IPS DF 6.9 (cell line): ENCODE measurements at regions not wholly inside any gene's neighbourhood (a gene's known extent, or its start where the extent isn't known, plus 50 kb on each side); places are given as distances from the start of the nearest gene placed in this dataset.

ENCODE experiments used
- DNase-seq: peaks from one replicate; pipeline ENCODE4 v3.0.0-alpha.2; 2013; ENCODE audit warnings: low read depth, low spot score
- H3K27ac ChIP-seq: one replicate; pipeline ENCODE4 v1.5.1; 2013; ENCODE audit warnings: low read length, control low read depth
- H3K27me3 ChIP-seq: 2 replicates; pipeline ENCODE4 v1.6.1; 2013; ENCODE audit warnings: mild to moderate bottlenecking, low read length; ENCODE audit not compliant: control insufficient read depth, insufficient read depth
- H3K36me3 ChIP-seq: 2 replicates; pipeline ENCODE4 v1.6.1; 2013; ENCODE audit warnings: low read length; ENCODE audit not compliant: control insufficient read depth, insufficient read depth
- H3K4me1 ChIP-seq: 2 replicates; pipeline ENCODE4 v1.6.1; 2013; ENCODE audit warnings: low read length; ENCODE audit not compliant: control insufficient read depth, insufficient read depth
- H3K4me3 ChIP-seq: 2 replicates; pipeline ENCODE4 v1.5.1; 2013; ENCODE audit warnings: mild to moderate bottlenecking, low read length
- H3K9me3 ChIP-seq: 2 replicates; pipeline ENCODE4 v1.6.1; 2013; ENCODE audit warnings: low read length, inconsistent platforms; ENCODE audit not compliant: control insufficient read depth, insufficient read depth
- WGBS: extraction: QIAGEN DNeasy Blood & Tissue Kit; methylation state at CpG from one replicate; pipeline ENCODE4 v1.1.7; 2013; ENCODE audit warnings: mixed read lengths, missing lambda C conversion rate; ENCODE audit not compliant: insufficient read length, insufficient coverage; 5-methylcytosine and 5-hydroxymethylcytosine counted together

DNA sequence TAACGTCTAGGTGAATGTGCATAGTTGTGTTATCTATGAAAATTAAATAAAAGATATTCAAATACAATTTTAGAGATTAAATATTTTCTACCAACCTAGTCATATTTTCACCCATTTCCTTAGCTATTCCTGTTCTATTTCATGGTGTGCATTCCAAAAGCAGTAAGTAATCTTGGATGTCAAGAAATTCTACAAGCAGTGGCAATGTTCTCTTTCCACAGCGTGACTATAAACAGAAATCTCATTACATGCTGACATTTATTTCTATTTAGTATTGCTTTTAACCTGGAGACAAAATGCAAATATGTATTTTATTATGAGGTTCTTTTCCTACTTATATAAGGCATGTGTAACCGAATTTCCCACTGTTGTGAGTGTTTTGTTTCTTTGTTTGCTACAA, 510.0 kb downstream of the ACTL7B start:
- Histone ChIP-seq H3K27me3 (no peaks in the 10 kb centered on the region), H3K9me3 (no peaks in the 10 kb centered on the region), H3K36me3 (no peaks in the 10 kb centered on the region), H3K27ac (no peak overlapping the region), H3K4me3 (no peak overlapping the region), H3K4me1 (no peaks in the 10 kb centered on the region)
- no peak for DNase-seq
- WGBS = no CpG with 5 or more reads among the region's 3 CpGs

DNA sequence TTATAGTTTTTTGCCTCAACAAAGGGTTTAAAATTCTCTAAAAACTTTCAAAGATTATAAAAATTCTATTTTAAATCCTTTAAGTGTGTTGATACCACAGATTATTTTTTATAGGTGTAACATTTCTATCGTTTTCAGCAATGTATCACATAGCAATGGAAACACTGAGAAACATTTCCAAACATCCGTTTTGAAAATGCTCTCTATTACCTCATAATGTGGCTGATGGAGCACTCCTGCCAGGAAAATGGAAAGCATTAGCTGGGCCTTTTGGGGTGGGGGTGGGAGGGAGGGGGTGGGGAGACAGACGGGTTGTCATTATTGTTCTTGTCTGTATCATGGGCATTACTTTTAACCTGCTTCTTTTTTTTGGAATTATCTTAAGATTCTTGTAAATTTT, 516.5 kb downstream of the ACTL7B start:
- H3K27me3 ChIP-seq = no peaks in the 10 kb centered on the region
- WGBS = no CpG with 5 or more reads among the region's 3 CpGs

DNA sequence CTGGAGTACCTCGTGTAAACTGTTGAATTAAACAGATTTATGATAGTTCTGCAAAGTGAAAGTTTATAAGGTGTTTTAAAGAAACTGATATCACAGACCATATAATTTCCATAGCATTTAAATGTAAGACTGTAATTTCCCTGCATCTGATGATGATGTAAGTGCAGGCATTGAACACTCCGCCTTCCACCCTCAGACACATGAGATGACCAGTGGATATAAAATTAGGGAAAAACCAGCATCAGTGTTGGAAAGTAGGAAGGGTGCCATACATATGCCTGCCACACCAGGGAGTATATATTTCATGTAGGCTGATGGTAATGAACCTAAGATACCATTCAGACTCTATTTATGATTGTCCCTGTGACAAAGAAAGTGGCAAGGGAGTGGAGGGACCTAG, 519.2 kb downstream of the ACTL7B start:
- WGBS = no CpG with 5 or more reads among the region's 2 CpGs
- no peaks in the 10 kb centered on the region for H3K27me3 ChIP-seq
- no peak for DNase-seq

More for the DNA sequence above, 516.5 kb downstream of the ACTL7B start:
- no peak overlapping the region for H3K27ac ChIP-seq
- H3K9me3 ChIP-seq = no peaks in the 10 kb centered on the region
- no peak overlapping the region for H3K4me3 ChIP-seq
- H3K36me3 ChIP-seq = no peaks in the 10 kb centered on the region
- H3K4me1 ChIP-seq = no peaks in the 10 kb centered on the region
- no peak for DNase-seq

GRCh38 chr9:108333530-108333983, 522.2 kb downstream of the ACTL7B start:
- DNase-seq = no peak
- WGBS = no CpG with 5 or more reads among the region's 1 CpG
- Histone ChIP-seq H3K4me1 (no peaks in the 10 kb centered on the region), H3K27ac (no peak overlapping the region), H3K4me3 (no peak overlapping the region), H3K36me3 (no peaks in the 10 kb centered on the region), H3K9me3 (no peaks in the 10 kb centered on the region), H3K27me3 (no peaks in the 10 kb centered on the region)

More for the DNA sequence above, 519.2 kb downstream of the ACTL7B start:
- Histone ChIP-seq H3K36me3 (no peaks in the 10 kb centered on the region), H3K4me3 (no peak overlapping the region), H3K4me1 (no peaks in the 10 kb centered on the region), H3K9me3 (no peaks in the 10 kb centered on the region), H3K27ac (no peak overlapping the region)

DNA sequence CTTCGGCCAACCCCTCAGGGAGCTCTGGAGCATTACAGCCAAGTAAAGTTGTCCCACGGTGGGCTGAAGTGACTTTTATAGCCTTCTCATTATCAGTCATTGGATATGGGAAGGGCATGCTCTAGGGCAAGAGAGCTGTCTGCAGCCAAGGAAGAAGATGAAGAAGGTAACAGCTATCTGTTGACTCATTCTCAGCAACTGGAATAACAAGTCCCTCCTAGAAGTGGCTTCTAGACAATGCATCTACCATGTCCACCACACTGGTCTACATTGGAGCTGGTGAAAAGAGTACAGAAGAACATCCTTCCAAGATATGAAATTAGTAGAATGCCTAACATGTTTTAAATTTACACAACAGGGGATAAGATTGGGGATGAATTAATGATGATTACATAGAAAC, 524.2 kb downstream of the ACTL7B start:
- Histone ChIP-seq H3K9me3 (no peaks in the 10 kb centered on the region), H3K4me1 (no peaks in the 10 kb centered on the region), H3K36me3 (no peaks in the 10 kb centered on the region), H3K4me3 (no peak overlapping the region), H3K27ac (no peak overlapping the region), H3K27me3 (no peaks in the 10 kb centered on the region)
- no peak for DNase-seq
- no CpG with 5 or more reads among the region's 2 CpGs for WGBS

- Histone ChIP-seq H3K27ac (no peak overlapping the region), H3K36me3 (no peaks in the 10 kb centered on the region), H3K4me3 (no peak overlapping the region), H3K9me3 (no peaks in the 10 kb centered on the region), H3K27me3 (no peaks in the 10 kb centered on the region), H3K4me1 (no peaks in the 10 kb centered on the region)
- WGBS = no CpG with 5 or more reads among the region's 1 CpG
- no peak for DNase-seq
Measured at GRCh38 chr9:108325406-108325805, 530.4 kb downstream of the ACTL7B start.

GRCh38 chr9:108323615-108324014, 532.2 kb downstream of the ACTL7B start:
- WGBS = no CpG with 5 or more reads among the region's 3 CpGs
- Histone ChIP-seq H3K9me3 (no peaks in the 10 kb centered on the region), H3K36me3 (no peaks in the 10 kb centered on the region), H3K27me3 (no peaks in the 10 kb centered on the region), H3K27ac (no peak overlapping the region), H3K4me3 (no peak overlapping the region), H3K4me1 (no peaks in the 10 kb centered on the region)
- DNase-seq = no peak

DNA sequence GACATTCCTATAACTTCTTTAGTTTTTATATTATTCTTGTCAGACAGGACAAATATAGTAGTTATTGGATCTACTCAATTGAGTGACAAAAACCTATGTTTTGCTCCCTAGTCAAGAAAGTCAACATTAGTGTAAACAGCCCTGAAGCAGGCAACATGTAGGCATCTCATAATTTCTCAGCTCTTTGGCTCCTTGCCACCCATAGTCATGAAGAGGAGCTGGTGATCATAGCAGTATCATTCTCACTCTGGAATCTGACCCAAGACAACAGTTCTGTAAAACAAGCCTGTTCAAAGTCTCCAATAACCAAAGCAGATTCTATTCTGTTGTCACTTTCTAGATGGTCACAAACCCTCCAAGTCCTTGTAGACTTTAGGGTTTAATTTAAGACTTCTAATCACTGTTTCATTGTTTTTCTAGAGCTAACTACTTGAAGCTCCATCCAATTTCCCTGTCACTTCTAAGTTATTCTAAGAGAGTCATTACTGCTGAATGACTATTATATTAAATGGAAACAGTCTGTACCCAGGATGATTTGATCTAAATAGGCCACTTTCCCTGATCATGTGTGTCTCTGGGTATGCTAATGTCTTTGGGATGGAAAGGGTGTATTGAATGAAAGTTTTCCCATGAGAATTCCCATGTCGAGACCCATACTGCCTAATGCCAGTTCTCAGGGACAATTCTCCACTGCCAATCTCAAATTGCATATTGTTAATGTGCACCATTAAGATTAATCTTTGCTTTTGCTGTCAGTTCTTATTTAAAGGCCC, 533.3 kb downstream of the ACTL7B start:
- H3K27ac ChIP-seq = no peak overlapping the region
- no peak overlapping the region for H3K4me3 ChIP-seq
- no peaks in the 10 kb centered on the region for H3K36me3 ChIP-seq
- no peaks in the 10 kb centered on the region for H3K27me3 ChIP-seq
- no peak for DNase-seq
- WGBS = no CpG with 5 or more reads among the region's 1 CpG
- H3K4me1 ChIP-seq = no peaks in the 10 kb centered on the region
- no peaks in the 10 kb centered on the region for H3K9me3 ChIP-seq

DNA sequence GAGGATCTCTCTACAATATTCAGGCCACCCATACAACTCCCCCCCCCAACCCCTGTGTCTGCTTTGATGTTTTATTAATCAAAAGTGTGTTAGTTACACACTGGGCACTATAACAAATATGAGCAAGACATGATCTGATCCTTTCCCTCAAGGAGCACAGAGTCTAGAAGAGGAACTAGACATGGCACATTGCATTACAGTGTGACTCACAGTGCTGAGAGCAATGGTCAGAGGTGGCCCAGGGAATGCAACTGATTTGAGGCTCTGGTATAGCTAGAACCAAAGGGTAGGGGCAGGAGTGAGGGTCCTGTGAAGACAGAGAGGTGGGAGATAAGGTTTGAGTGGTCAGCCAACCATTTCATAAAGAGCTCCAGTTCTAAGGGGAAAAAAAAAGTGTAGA, 539.2 kb downstream of the ACTL7B start:
- H3K36me3 ChIP-seq = no peaks in the 10 kb centered on the region
- H3K4me3 ChIP-seq = no peak overlapping the region
- no peak for DNase-seq
- H3K9me3 ChIP-seq = no peaks in the 10 kb centered on the region
- no peaks in the 10 kb centered on the region for H3K4me1 ChIP-seq
- no peaks in the 10 kb centered on the region for H3K27me3 ChIP-seq
- H3K27ac ChIP-seq = no peak overlapping the region

GRCh38 chr9:108316066-108316465, 539.7 kb downstream of the ACTL7B start:
- Histone ChIP-seq H3K27ac (no peak overlapping the region), H3K36me3 (no peaks in the 10 kb centered on the region), H3K9me3 (no peaks in the 10 kb centered on the region), H3K27me3 (no peaks in the 10 kb centered on the region), H3K4me3 (no peak overlapping the region), H3K4me1 (no peaks in the 10 kb centered on the region)
- no CpG with 5 or more reads among the region's 4 CpGs for WGBS
- no peak for DNase-seq

DNA sequence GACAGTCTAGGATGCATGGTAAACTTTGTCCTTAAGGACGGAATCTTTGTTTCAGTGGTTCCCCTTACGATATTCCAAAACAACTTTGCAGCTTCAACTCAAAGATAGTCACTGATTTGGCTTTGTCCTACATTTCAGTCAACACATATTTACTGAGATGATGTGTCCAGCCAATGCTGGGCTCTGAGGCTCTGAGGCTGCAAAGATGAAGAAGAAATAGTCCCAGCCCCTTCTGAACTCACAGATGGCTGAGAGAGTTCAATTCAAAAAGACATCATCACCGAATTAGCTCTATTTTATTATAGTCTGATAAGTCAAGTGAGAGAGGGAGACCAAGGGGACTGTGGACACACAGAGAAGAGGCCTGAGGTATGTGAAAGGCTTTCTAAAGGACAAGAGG, 544.0 kb downstream of the ACTL7B start:
- Histone ChIP-seq H3K4me1 (no peaks in the 10 kb centered on the region), H3K27ac (no peak overlapping the region), H3K36me3 (no peaks in the 10 kb centered on the region), H3K4me3 (no peak overlapping the region), H3K27me3 (no peaks in the 10 kb centered on the region), H3K9me3 (no peaks in the 10 kb centered on the region)
- no peak for DNase-seq
- WGBS = no CpG with 5 or more reads among the region's 3 CpGs
